ENCODE measurements at regions not wholly inside any gene's neighbourhood (a gene's known extent, or its start where the extent isn't known, plus 50 kb on each side); places are given as distances from the start of the nearest gene placed in this dataset.

- Histone ChIP-seq H3K4me1 (no peaks in the 10 kb centered on the region), H3K4me3 (no peak overlapping the region), H3K36me3 (no peaks in the 10 kb centered on the region), H3K27ac (no peak overlapping the region), H3K27me3 (peaks cover 0 to 4% (median 0%) of the 10 kb centered on the region in 9 donors), H3K9me3 (no peaks in the 10 kb centered on the region)
- DNase-seq, result no peak
- ATAC-seq, result no peak
- intact Hi-C loops (cut with DNase I), result no loop called here
- WGBS, 4 donors, result 64 to 72% (median 68%) methylated on average over 8 of the region's 8 CpGs
- no peak for TF ChIP-seq POLR2A (IDR thresholded peaks at IDR 0.05)
- TF ChIP-seq CTCF (IDR thresholded peaks at IDR 0.05), result no peak
These were observed 290.4 kb upstream of the POU3F3 start for GRCh38 chr2:104563398-104563996.

- DNase-seq, result no peak
- TF ChIP-seq CTCF (IDR thresholded peaks at IDR 0.05) (no peak), POLR2A (IDR thresholded peaks at IDR 0.05) (no peak)
- intact Hi-C loops (cut with DNase I), result no loop called here
- no peaks in the 10 kb centered on the region for H3K36me3 ChIP-seq
- peaks cover 0 to 4% (median 0%) of the 10 kb centered on the region in 9 donors for H3K27me3 ChIP-seq
- H3K9me3 ChIP-seq, result no peaks in the 10 kb centered on the region
- no peak for ATAC-seq
- no peaks in the 10 kb centered on the region for H3K4me1 ChIP-seq
- WGBS, 4 donors, result 88 to 95% (median 90%) methylated on average over 4 of the region's 4 CpGs
- no peak overlapping the region for H3K27ac ChIP-seq
- no peak overlapping the region for H3K4me3 ChIP-seq
These were observed 285.7 kb upstream of the POU3F3 start for GRCh38 chr2:104568247-104568646.

GRCh38 chr2:104570259-104570658, 283.7 kb upstream of the POU3F3 start:
- TF ChIP-seq POLR2A (IDR thresholded peaks at IDR 0.05) (no peak), CTCF (IDR thresholded peaks at IDR 0.05) (no peak)
- no peak for ATAC-seq
- H3K9me3 ChIP-seq, result no peaks in the 10 kb centered on the region
- whole genome bisulfite sequencing, 4 donors, result 85 to 91% (median 88%) methylated on average over 2 of the region's 2 CpGs
- H3K27me3 ChIP-seq, result no peaks in the 10 kb centered on the region
- H3K4me3 ChIP-seq, result no peak overlapping the region
- DNase-seq, result no peak
- H3K27ac ChIP-seq, result no peak overlapping the region
- intact Hi-C loops (cut with DNase I), result no loop called here
- no peaks in the 10 kb centered on the region for H3K4me1 ChIP-seq
- no peaks in the 10 kb centered on the region for H3K36me3 ChIP-seq

- intact Hi-C loops (cut with DNase I), result no loop called here
- 53 to 61% (median 60%) methylated on average over 4 of the region's 4 CpGs for WGBS, 4 donors
- H3K4me3 ChIP-seq, result no peak overlapping the region
- no peaks in the 10 kb centered on the region for H3K4me1 ChIP-seq
- H3K27me3 ChIP-seq, result no peaks in the 10 kb centered on the region
- DNase-seq (no peak), ATAC-seq (no peak)
- no peaks in the 10 kb centered on the region for H3K9me3 ChIP-seq
- no peak for TF ChIP-seq POLR2A (IDR thresholded peaks at IDR 0.05)
- H3K27ac ChIP-seq, result no peak overlapping the region
- no peaks in the 10 kb centered on the region for H3K36me3 ChIP-seq
These were observed 281.1 kb upstream of the POU3F3 start for GRCh38 chr2:104572834-104573233.

- Histone ChIP-seq H3K9me3 (no peaks in the 10 kb centered on the region), H3K27ac (no peak overlapping the region), H3K36me3 (no peaks in the 10 kb centered on the region), H3K4me3 (no peak overlapping the region), H3K27me3 (peaks cover 0 to 13% (median 0%) of the 10 kb centered on the region in 9 donors), H3K4me1 (no peaks in the 10 kb centered on the region)
- ATAC-seq, result no peak
- no peak for DNase-seq
- 90 to 93% (median 91%) methylated on average over 7 of the region's 7 CpGs for WGBS, 4 donors
- TF ChIP-seq POLR2A (IDR thresholded peaks at IDR 0.05) (no peak), CTCF (IDR thresholded peaks at IDR 0.05) (no peak)
- intact Hi-C loops (cut with DNase I), result no loop called here
These were observed 279.5 kb upstream of the POU3F3 start for GRCh38 chr2:104574367-104574766.
